Lower lobe of right lung (tissue), 2 donors: ENCODE measurements at regions not wholly inside any gene's neighbourhood (a gene's known extent, or its start where the extent isn't known, plus 50 kb on each side); places are given as distances from the start of the nearest gene placed in this dataset.

Experiments
- ATAC-seq, 2 donors: fragments of 200-7000 bp; cut with Tn5 transposase; one replicate each; pipeline ENCODE4 v1.9.1; 2020 to 2022; ENCODE audit warnings: mild to moderate bottlenecking in 2 of 2, moderate library complexity in 2 of 2
- DNase-seq: peaks from one replicate; pipeline ENCODE4 v3.0.0-alpha.2; 2020
- H3K27ac ChIP-seq: fragments of 200-600 bp; one replicate; pipeline ENCODE4 v1.8.0; 2022
- H3K27me3 ChIP-seq: fragments of 200-600 bp; one replicate; pipeline ENCODE4 v1.8.0; 2022; ENCODE audit warnings: low read depth
- H3K36me3 ChIP-seq: fragments of 200-600 bp; one replicate; pipeline ENCODE4 v1.8.0; 2022; ENCODE audit warnings: mild to moderate bottlenecking
- H3K4me1 ChIP-seq: fragments of 200-600 bp; one replicate; pipeline ENCODE4 v1.8.0; 2022
- H3K4me3 ChIP-seq: fragments of 200-600 bp; one replicate; pipeline ENCODE4 v1.8.0; 2022; ENCODE audit warnings: mild to moderate bottlenecking
- H3K9me3 ChIP-seq: fragments of 200-600 bp; one replicate; pipeline ENCODE4 v1.8.0; 2022
- CTCF ChIP-seq: fragments of 200-600 bp; IDR thresholded peaks from one replicate; pipeline ENCODE4 v1.8.0; 2022; ENCODE audit warnings: antibody characterized with exemption, mild to moderate bottlenecking
- intact Hi-C: fragments of 100-400 bp; cut with DNase I; formaldehyde crosslinking; loops from one replicate; pipeline ENCODE4 v1.11.0; 2022
- donor health status: DM: no; HTN: yes; CAD: no; lungs with severe emphysema.

- intact Hi-C loops, result no loop called here
- DNase-seq, result no peak
These were observed 756.3 kb downstream of the STPG2 start for GRCh38 chr4:97386969-97387368.

GRCh38 chr4:97394653-97395052 is 748.6 kb downstream of the STPG2 start:
- intact Hi-C loops, result no loop called here
- H3K36me3 ChIP-seq, result no peaks in the 10 kb centered on the region
- H3K4me1 ChIP-seq, result no peaks in the 10 kb centered on the region
- no peak overlapping the region for H3K4me3 ChIP-seq
- ATAC-seq, result no peak
- no peaks in the 10 kb centered on the region for H3K9me3 ChIP-seq
- no peaks in the 10 kb centered on the region for H3K27me3 ChIP-seq
- no peak for DNase-seq
- no peak overlapping the region for H3K27ac ChIP-seq
- no peak for TF ChIP-seq CTCF

More at GRCh38 chr4:97386969-97387368, 756.3 kb downstream of the STPG2 start:
- Histone ChIP-seq H3K4me3 (no peak overlapping the region), H3K9me3 (no peaks in the 10 kb centered on the region), H3K36me3 (no peaks in the 10 kb centered on the region), H3K27me3 (no peaks in the 10 kb centered on the region), H3K27ac (no peak overlapping the region), H3K4me1 (no peaks in the 10 kb centered on the region)
- no peak for TF ChIP-seq CTCF
- ATAC-seq, result no peak

- intact Hi-C loops, result no loop called here
- no peak for TF ChIP-seq CTCF
- DNase-seq, result no peak
- H3K9me3 ChIP-seq, result no peaks in the 10 kb centered on the region
- no peak overlapping the region for H3K4me3 ChIP-seq
- ATAC-seq, result no peak
- H3K36me3 ChIP-seq, result no peaks in the 10 kb centered on the region
- no peaks in the 10 kb centered on the region for H3K27me3 ChIP-seq
- H3K27ac ChIP-seq, result no peak overlapping the region
- H3K4me1 ChIP-seq, result no peaks in the 10 kb centered on the region
These were observed 747.2 kb downstream of the STPG2 start for GRCh38 chr4:97396097-97396496.

- Histone ChIP-seq H3K27ac (no peak overlapping the region), H3K9me3 (no peaks in the 10 kb centered on the region), H3K36me3 (no peaks in the 10 kb centered on the region), H3K4me1 (no peaks in the 10 kb centered on the region), H3K4me3 (no peak overlapping the region), H3K27me3 (no peaks in the 10 kb centered on the region)
- TF ChIP-seq CTCF, result no peak
- intact Hi-C loops, result no loop called here
- DNase-seq (no peak), ATAC-seq (no peak)
These were observed 746.7 kb downstream of the STPG2 start for GRCh38 chr4:97396605-97397004.

- no peak for DNase-seq
- intact Hi-C loops, result no loop called here
- H3K4me1 ChIP-seq, result no peaks in the 10 kb centered on the region
- no peaks in the 10 kb centered on the region for H3K27me3 ChIP-seq
- H3K27ac ChIP-seq, result no peak overlapping the region
- no peak overlapping the region for H3K4me3 ChIP-seq
- no peaks in the 10 kb centered on the region for H3K9me3 ChIP-seq
- TF ChIP-seq CTCF, result no peak
- H3K36me3 ChIP-seq, result no peaks in the 10 kb centered on the region
- no peak for ATAC-seq
These were observed 738.3 kb downstream of the STPG2 start for GRCh38 chr4:97404876-97405523.
